ENCODE measurements at regions not wholly inside any gene's neighbourhood (a gene's known extent, or its start where the extent isn't known, plus 50 kb on each side); places are given as distances from the start of the nearest gene placed in this dataset.
"Not testable (repeated sequence)": the region's sequence is repeated elsewhere in the genome, so short reads cannot be mapped to it uniquely, and the experiment has no call there.

- not testable (repeated sequence) for H3K4me3 ChIP-seq (ENCODE audit: low read depth, low read length); DNase-seq; H3K36me3 ChIP-seq; H3K4me1 ChIP-seq; H3K27me3 ChIP-seq; H3K9me3 ChIP-seq
These were observed 106.7 kb downstream of the SYT15B start for GRCh38 chr10:47656732-47657131.

- H3K4me1 ChIP-seq; H3K27me3 ChIP-seq; H3K36me3 ChIP-seq; H3K4me3 ChIP-seq (ENCODE audit: low read depth, low read length); DNase-seq; H3K9me3 ChIP-seq: not testable (repeated sequence)
These were observed 109.2 kb downstream of the SYT15B start for GRCh38 chr10:47654161-47654560.

- H3K4me3 ChIP-seq (ENCODE audit: low read depth, low read length); H3K9me3 ChIP-seq; H3K36me3 ChIP-seq; H3K27me3 ChIP-seq; DNase-seq; H3K4me1 ChIP-seq: not testable (repeated sequence)
These were observed 114.8 kb downstream of the SYT15B start for GRCh38 chr10:47648594-47648993.

GRCh38 chr10:47647523-47648101, 115.8 kb downstream of the SYT15B start:
- H3K36me3 ChIP-seq; H3K4me1 ChIP-seq; H3K27me3 ChIP-seq; DNase-seq; H3K4me3 ChIP-seq (ENCODE audit: low read depth, low read length); H3K9me3 ChIP-seq: not testable (repeated sequence)

- not testable (repeated sequence) for H3K9me3 ChIP-seq; H3K4me1 ChIP-seq; H3K27me3 ChIP-seq; H3K36me3 ChIP-seq; H3K4me3 ChIP-seq (ENCODE audit: low read depth, low read length)
- TF ChIP-seq CTCF (IDR thresholded peaks at IDR 0.05; ENCODE audit: low read depth, low read length) = peak; percentile 40; the same call in 1 of the 2 replicates
- DNase-seq = peak; percentile 25
These were observed 116.6 kb downstream of the SYT15B start for GRCh38 chr10:47646686-47647273.

- not testable (repeated sequence) for H3K27me3 ChIP-seq, H3K36me3 ChIP-seq
These were observed 103.5 kb upstream of the AGAP9 start for GRCh38 chr10:47626975-47627374.

GRCh38 chr10:47622719-47623118, 99.3 kb upstream of the AGAP9 start:
- not testable (repeated sequence) for H3K4me1 ChIP-seq; H3K4me3 ChIP-seq (ENCODE audit: low read depth, low read length); DNase-seq; H3K9me3 ChIP-seq; H3K27me3 ChIP-seq; H3K36me3 ChIP-seq

More at GRCh38 chr10:47626975-47627374, 103.5 kb upstream of the AGAP9 start:
- H3K4me1 ChIP-seq; DNase-seq; H3K9me3 ChIP-seq; H3K4me3 ChIP-seq (ENCODE audit: low read depth, low read length): not testable (repeated sequence)

- H3K27me3 ChIP-seq; H3K4me1 ChIP-seq; H3K9me3 ChIP-seq; H3K36me3 ChIP-seq; H3K4me3 ChIP-seq (ENCODE audit: low read depth, low read length): not testable (repeated sequence)
- peak; percentile 22 for DNase-seq
These were observed 96.0 kb upstream of the AGAP9 start for GRCh38 chr10:47619300-47620012.

- H3K4me3 ChIP-seq (ENCODE audit: low read depth, low read length); H3K9me3 ChIP-seq; H3K4me1 ChIP-seq; DNase-seq; H3K36me3 ChIP-seq; H3K27me3 ChIP-seq: not testable (repeated sequence)
These were observed 85.9 kb upstream of the AGAP9 start for GRCh38 chr10:47609311-47609710.

- H3K36me3 ChIP-seq; DNase-seq; H3K27me3 ChIP-seq; H3K9me3 ChIP-seq; H3K4me3 ChIP-seq (ENCODE audit: low read depth, low read length); H3K4me1 ChIP-seq: not testable (repeated sequence)
These were observed 82.6 kb upstream of the AGAP9 start for GRCh38 chr10:47605791-47606773.

GRCh38 chr10:47600604-47601003, 77.2 kb upstream of the AGAP9 start:
- DNase-seq; H3K9me3 ChIP-seq; H3K4me1 ChIP-seq; H3K27me3 ChIP-seq; H3K4me3 ChIP-seq (ENCODE audit: low read depth, low read length); H3K36me3 ChIP-seq: not testable (repeated sequence)

GRCh38 chr10:47600127-47600526, 76.7 kb upstream of the AGAP9 start:
- H3K4me1 ChIP-seq; H3K36me3 ChIP-seq; H3K27me3 ChIP-seq; H3K4me3 ChIP-seq (ENCODE audit: low read depth, low read length); DNase-seq; H3K9me3 ChIP-seq: not testable (repeated sequence)

- not testable (repeated sequence) for H3K36me3 ChIP-seq; DNase-seq; H3K4me3 ChIP-seq (ENCODE audit: low read depth, low read length); H3K4me1 ChIP-seq; H3K27me3 ChIP-seq; H3K9me3 ChIP-seq
These were observed 76.2 kb upstream of the AGAP9 start for GRCh38 chr10:47599657-47600056.

GRCh38 chr10:47593805-47594204, 70.4 kb upstream of the AGAP9 start:
- H3K36me3 ChIP-seq; H3K4me1 ChIP-seq; H3K9me3 ChIP-seq; DNase-seq; H3K27me3 ChIP-seq; H3K4me3 ChIP-seq (ENCODE audit: low read depth, low read length): not testable (repeated sequence)

Data from BE2C (cell line).